Right cardiac atrium (tissue), 5 donors: ENCODE measurements at regions not wholly inside any gene's neighbourhood (a gene's known extent, or its start where the extent isn't known, plus 50 kb on each side); places are given as distances from the start of the nearest gene placed in this dataset.

Source experiments
- ATAC-seq, 2 donors: fragments of 200-7000 bp; cut with Tn5 transposase; one replicate each; pipeline versions ENCODE4 v1.8.0 to v1.9.1; 2020; ENCODE audit warnings: moderate library complexity in 2 of 2, mild to moderate bottlenecking in 1 of 2
- DNase-seq, 3 donors: peaks; one replicate each; pipeline ENCODE4 v3.0.0-alpha.2; 2020
- H3K27ac ChIP-seq: one replicate; pipeline ENCODE4 v1.5.1; 2013; ENCODE audit warnings: mild to moderate bottlenecking, low read length, control low read depth, moderate library complexity
- H3K27me3 ChIP-seq: one replicate; pipeline ENCODE4 v1.6.1; 2013; ENCODE audit not compliant: control insufficient read depth, insufficient read depth
- H3K4me1 ChIP-seq: one replicate; pipeline ENCODE4 v1.6.1; 2013; ENCODE audit warnings: low read length; ENCODE audit not compliant: control insufficient read depth, insufficient read depth
- H3K4me3 ChIP-seq: one replicate; pipeline ENCODE4 v1.5.1; 2013; ENCODE audit warnings: low read length, control low read depth
- H3K9me3 ChIP-seq: one replicate; pipeline ENCODE4 v1.6.1; 2013; ENCODE audit warnings: low read length; ENCODE audit not compliant: control insufficient read depth
- WGBS: extraction: QIAGEN DNeasy Blood & Tissue Kit; methylation state at CpG from one replicate; pipeline ENCODE4 v1.1.7; 2013; 5-methylcytosine and 5-hydroxymethylcytosine counted together
- intact Hi-C, 4 donors: fragments of 100-400 bp; cut with DNase I; formaldehyde crosslinking; loops; one replicate each; pipeline versions ENCODE4 v1.11.0 to v1.14.0; 2022 to 2023
- donor health status: healthy with polysubstance abuse.
- donor health status: DM: no; HTN: yes; CAD: no.
- donor health status: DM: no; HTN: no; CAD: no.
- donor health status: DM: no; HTN: yes; CAD: no; lungs with severe emphysema.
- donor health status: DM: yes; HTN: yes; CAD: no.

DNA sequence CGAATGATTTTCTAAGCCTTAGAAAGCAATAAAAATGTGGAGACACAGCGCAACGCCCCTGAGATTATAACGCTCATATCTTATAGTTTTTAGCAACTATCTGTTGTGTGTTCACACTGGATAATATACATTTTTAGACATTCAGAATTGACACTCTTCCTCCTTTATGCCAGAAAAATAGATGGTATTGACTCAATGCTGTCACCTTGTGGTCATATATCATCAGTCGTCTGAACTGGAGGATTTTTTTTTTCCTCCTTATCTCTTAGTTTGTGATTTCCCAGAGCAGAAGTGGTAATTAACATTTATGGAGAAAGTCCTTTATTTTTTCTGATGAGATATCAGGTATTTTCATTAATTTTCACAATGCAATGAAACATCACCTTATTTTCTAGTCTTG lies 759.6 kb downstream of the RAB28 start:
- ATAC-seq = no peak

DNA sequence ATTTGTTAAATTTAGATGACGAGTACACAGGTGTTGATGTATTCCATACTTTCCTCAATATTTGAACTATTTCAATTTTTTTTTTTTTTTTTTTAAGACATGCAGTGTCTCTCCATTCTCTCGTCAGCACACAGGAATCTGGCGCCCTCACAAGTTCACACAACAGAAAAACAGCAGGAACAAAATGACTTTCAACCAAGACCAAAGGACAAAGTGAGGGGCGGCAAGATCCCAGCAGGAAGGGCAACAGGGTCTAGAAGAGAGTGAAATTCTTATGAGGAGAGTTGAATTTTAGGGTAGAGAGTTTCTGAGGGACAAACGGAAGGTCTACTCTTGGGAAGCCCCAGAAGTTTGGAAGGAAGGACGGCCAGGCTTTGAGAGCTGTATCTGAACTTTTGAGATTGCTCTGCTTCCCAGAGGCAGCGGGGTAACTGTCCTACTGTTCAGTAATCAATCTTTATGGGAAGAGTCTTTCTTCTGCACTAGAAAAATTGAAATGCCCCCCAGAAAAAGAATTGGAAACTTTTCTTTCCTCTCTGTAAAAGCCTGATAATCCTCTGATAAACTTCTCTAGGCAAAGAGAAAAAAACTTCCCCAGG lies 760.2 kb downstream of the RAB28 start:
- ATAC-seq = peak; percentile 51 to 52
- DNase-seq = peak; percentile 15 to 57 (median 53)

More for the DNA sequence above, 759.6 kb downstream of the RAB28 start:
- DNase-seq = no peak
- Histone ChIP-seq H3K4me1 (peaks cover 2% of the 10 kb centered on the region), H3K4me3 (no peak overlapping the region), H3K27me3 (peaks cover 2% of the 10 kb centered on the region), H3K9me3 (no peaks in the 10 kb centered on the region), H3K27ac (no peak overlapping the region)
- intact Hi-C loops = no loop called here
- WGBS = 15% methylated on average over 5 of the region's 5 CpGs

DNA sequence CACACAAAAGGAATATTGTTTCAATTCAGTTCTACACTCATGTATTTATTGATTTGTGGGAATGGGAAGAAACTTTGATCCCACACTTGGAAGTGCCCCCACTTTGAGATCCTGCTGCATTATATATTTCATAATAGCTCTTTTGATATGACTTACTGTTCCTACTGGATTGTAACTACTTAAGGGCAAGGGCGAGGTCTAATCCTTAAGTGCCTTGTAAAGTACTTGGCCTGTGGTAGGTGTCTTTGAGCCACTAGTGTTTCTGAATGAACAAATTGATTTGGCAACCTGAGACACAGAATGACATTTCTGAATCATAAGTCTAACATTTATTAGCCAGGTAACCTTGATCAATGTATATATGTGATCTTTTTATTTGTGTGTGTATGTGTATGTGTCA lies 767.2 kb downstream of the RAB28 start:
- Histone ChIP-seq H3K27me3 (no peaks in the 10 kb centered on the region), H3K9me3 (no peaks in the 10 kb centered on the region), H3K27ac (no peak overlapping the region), H3K4me3 (no peak overlapping the region), H3K4me1 (no peaks in the 10 kb centered on the region)
- ATAC-seq (no peak), DNase-seq (no peak)
- WGBS = 81% methylated on average over 1 of the region's 1 CpG
- intact Hi-C loops = no loop called here

More for the DNA sequence above, 760.2 kb downstream of the RAB28 start:
- Histone ChIP-seq H3K27ac (no peak overlapping the region), H3K4me1 (peaks cover 2% of the 10 kb centered on the region), H3K27me3 (peaks cover 2% of the 10 kb centered on the region), H3K4me3 (no peak overlapping the region), H3K9me3 (no peaks in the 10 kb centered on the region)
- whole genome bisulfite sequencing = 13% methylated on average over 7 of the region's 7 CpGs
- intact Hi-C loops = no loop called here

DNA sequence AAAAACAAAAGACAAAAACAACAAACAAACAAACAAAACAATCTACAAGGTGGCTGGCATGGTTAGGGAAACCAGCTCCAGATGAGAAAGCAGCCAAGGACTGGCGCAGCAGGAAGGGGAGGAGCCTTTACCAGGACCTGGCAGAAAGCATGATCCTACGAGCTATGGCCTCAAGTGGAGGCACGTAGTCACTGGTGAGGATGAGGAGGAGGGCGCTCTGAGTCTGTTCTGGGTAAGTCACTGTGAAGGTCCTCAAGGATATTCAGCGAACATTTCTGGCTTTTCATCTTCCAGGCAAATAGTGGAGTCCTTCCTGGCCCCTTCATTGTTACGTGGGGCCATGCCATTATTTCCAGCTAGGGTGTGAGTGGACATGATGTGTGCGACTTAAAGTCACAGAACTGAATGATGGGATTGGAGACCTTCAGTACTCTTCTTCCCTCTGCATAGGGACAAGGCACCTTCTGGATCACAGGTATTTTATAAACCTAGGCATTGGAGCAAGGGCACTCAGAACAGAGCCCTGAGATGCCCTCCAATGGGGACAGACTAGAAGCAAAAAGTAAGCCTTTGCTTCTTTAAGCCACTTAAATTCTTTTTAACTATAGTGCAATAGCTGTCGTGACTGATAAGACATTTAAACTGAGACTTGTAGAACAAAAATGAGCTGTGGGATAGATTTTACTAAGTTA lies 771.3 kb downstream of the RAB28 start:
- intact Hi-C loops = no loop called here
- no peak overlapping the region for H3K4me3 ChIP-seq
- H3K9me3 ChIP-seq = no peaks in the 10 kb centered on the region
- H3K4me1 ChIP-seq = no peaks in the 10 kb centered on the region
- ATAC-seq = no peak
- no peak overlapping the region for H3K27ac ChIP-seq
- 66% methylated on average over 8 of the region's 8 CpGs for WGBS
- no peak for DNase-seq
- H3K27me3 ChIP-seq = no peaks in the 10 kb centered on the region

DNA sequence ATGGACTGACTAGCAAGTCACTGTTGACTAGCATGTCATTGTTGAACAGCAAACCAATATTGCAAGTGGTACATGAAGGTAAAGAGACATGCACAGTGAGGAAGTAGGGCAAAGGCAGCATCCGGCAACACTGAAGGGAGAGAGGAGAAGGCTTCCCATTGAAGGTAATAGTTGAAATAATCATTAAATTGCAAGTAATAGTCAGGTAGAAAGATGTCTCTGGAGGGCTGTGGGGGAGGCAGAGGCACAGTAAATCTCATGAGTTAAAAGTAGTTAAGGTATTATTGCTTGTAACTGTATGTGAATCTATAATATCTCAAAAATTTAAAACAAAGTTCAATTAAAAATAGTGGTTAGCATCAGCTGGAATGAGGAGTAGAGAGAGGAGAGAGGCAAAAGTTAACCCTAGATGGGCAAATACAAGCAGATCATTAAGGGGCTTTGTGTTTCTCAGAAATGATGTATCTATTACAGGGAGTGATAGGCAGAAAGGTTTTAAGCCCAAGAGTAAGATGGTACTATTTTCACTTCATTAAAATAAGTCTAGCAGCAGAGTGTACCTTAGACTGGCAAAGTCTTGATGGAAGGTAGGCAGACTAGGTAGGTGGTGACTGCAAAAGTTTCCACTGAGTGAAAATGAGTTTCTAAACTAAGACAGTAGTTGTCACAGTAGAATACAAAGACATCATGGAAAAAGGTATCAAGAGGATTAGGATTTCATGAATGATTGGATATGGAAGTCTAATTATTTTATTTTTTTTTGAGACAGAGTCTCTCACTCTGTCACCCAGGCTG lies 776.6 kb downstream of the RAB28 start:
- intact Hi-C loops = no loop called here
- Histone ChIP-seq H3K4me1 (no peaks in the 10 kb centered on the region), H3K27ac (no peak overlapping the region), H3K9me3 (no peaks in the 10 kb centered on the region), H3K4me3 (no peak overlapping the region), H3K27me3 (no peaks in the 10 kb centered on the region)
- DNase-seq (no peak), ATAC-seq (no peak)
- WGBS = 94% methylated on average over 1 of the region's 1 CpG

DNA sequence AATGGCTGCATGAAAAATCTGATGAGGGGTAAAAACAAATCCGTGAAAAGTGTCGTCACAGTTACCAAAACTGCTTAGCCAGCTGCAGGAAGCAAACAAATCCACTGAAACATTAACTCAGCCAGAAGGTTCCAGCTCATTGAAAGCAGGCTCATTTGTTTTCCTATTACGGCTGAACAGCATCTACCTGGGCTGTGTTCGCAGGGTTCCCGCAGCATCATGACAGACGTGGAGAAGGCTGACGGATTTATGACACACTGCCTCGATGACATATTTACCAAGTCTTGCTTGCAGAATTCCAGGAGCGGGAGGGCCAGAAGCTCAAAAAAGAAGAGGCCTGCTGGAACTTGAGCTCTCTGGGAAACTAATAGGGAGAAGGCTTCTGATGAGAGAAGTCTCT lies 781.1 kb downstream of the RAB28 start:
- intact Hi-C loops = no loop called here
- H3K9me3 ChIP-seq = no peaks in the 10 kb centered on the region
- 80% methylated on average over 9 of the region's 9 CpGs for WGBS
- H3K4me3 ChIP-seq = no peak overlapping the region
- H3K4me1 ChIP-seq = no peaks in the 10 kb centered on the region
- no peak for DNase-seq
- no peak for ATAC-seq
- no peaks in the 10 kb centered on the region for H3K27me3 ChIP-seq
- H3K27ac ChIP-seq = no peak overlapping the region

DNA sequence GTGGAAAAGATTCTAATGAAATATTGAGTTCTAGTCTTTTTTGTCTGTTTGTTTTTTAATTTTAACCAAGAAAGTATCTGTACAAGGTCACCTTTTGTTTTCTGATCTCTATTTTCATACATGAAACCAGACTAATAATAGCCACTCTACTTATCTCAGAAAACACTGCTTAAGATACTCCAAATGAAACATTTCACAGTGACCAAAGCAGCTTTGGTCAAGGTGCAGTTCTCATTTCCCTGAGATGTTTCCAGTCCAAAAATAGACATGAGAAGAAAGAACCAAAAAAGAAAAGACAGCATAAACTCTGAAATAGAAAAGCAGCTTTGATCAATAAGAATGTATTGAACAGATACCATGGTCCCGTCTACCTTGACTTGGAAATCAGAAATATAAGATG lies 782.8 kb downstream of the RAB28 start:
- H3K4me3 ChIP-seq = no peak overlapping the region
- H3K4me1 ChIP-seq = no peaks in the 10 kb centered on the region
- H3K27ac ChIP-seq = no peak overlapping the region
- WGBS = 94% methylated on average over 1 of the region's 1 CpG
- H3K27me3 ChIP-seq = no peaks in the 10 kb centered on the region
- H3K9me3 ChIP-seq = no peaks in the 10 kb centered on the region
- intact Hi-C loops = no loop called here
- DNase-seq = no peak
- no peak for ATAC-seq

DNA sequence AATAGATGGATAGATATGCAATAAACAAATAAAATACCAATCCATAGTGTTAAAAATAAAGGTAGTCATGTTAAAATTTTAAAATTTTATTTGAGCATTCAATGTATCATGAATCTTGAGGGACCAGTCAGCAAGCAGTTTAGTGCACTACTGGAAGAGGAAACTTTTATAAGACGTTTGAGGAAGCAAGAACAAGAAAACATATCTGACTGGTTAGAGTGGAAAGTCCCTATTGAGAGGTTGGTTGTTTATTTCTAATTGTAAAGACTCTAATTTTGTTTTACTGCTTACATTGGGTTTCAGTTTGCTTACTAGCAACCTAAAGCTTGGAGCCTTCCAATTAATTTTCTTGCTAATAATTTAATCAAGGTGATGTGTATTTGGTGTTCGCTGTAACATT lies 786.2 kb downstream of the RAB28 start:
- DNase-seq = no peak
- Histone ChIP-seq H3K4me1 (no peaks in the 10 kb centered on the region), H3K4me3 (no peak overlapping the region), H3K27ac (no peak overlapping the region), H3K27me3 (no peaks in the 10 kb centered on the region), H3K9me3 (no peaks in the 10 kb centered on the region)
- WGBS = 70% methylated on average over 2 of the region's 2 CpGs
- no peak for ATAC-seq
- intact Hi-C loops = no loop called here

DNA sequence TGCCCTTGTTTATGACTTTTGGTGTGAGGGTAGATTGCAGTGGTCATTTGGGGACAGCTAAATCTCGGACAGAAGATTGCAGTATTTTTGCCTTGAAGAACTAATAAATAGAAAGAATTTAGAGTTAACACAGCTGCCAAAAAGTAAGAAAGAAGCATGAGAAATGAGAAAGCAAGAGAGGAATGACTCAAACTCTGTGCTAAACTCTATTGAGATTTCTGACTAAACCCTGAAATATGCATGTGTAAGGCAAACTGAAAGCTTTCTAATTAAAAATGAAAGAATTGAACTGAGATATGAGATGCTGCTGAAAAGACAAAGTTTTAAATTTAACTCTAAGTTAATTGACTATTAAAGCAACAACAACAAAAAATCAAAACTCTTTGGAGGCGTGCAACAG lies 791.3 kb downstream of the RAB28 start:
- Histone ChIP-seq H3K9me3 (no peaks in the 10 kb centered on the region), H3K4me1 (no peaks in the 10 kb centered on the region), H3K27me3 (no peaks in the 10 kb centered on the region), H3K4me3 (no peak overlapping the region), H3K27ac (no peak overlapping the region)
- intact Hi-C loops = no loop called here
- ATAC-seq = no peak
- 51% methylated on average over 2 of the region's 2 CpGs for WGBS
- DNase-seq = no peak

DNA sequence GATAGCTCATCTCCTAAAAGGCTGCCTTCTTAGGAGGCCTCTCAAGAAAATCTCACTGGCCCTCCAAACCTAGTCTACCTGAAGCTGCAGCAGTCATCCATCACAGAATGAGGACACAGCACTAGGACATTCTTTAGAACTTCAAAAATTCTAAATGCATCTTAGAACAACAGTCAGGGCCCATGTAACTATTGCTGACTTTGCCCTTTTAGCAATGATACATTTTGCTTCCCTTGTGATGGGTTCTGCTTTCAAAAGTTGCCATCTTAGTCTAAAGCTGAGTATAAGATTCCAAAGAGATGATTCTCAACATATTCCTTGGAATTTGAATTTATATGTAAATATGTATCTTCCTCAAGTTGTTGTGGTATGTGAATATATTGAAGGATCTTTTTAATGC lies 793.0 kb downstream of the RAB28 start:
- DNase-seq (no peak), ATAC-seq (no peak)
- intact Hi-C loops = no loop called here
- no peak overlapping the region for H3K27ac ChIP-seq
- H3K9me3 ChIP-seq = no peaks in the 10 kb centered on the region
- no peaks in the 10 kb centered on the region for H3K27me3 ChIP-seq
- no peaks in the 10 kb centered on the region for H3K4me1 ChIP-seq
- no peak overlapping the region for H3K4me3 ChIP-seq

DNA sequence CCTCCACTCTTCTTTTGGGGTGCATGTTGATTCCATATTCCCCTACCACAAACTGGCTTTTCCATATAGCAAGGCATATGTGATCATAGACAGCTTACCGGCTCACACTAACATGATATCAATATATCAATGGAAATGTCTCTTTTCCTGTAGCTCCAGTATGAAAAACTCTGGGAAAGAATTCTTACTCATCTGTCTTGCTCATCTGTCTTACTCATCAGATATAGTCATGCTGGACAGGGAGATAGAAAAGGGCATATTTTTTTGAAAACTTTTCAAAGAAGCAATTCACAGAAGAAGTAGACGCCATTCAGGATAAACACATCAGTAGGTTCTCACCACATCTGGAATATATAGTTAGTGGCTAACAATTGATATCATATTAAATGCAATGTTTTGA lies 794.7 kb downstream of the RAB28 start:
- no peak for DNase-seq
- H3K27ac ChIP-seq = no peak overlapping the region
- H3K27me3 ChIP-seq = no peaks in the 10 kb centered on the region
- H3K9me3 ChIP-seq = no peaks in the 10 kb centered on the region
- H3K4me3 ChIP-seq = no peak overlapping the region
- 91% methylated on average over 2 of the region's 2 CpGs for WGBS
- ATAC-seq = no peak
- intact Hi-C loops = no loop called here
- no peaks in the 10 kb centered on the region for H3K4me1 ChIP-seq
